ENCODE measurements at regions not wholly inside any gene's neighbourhood (a gene's known extent, or its start where the extent isn't known, plus 50 kb on each side); places are given as distances from the start of the nearest gene placed in this dataset.
A peak's percentile ranks its signal among the peaks of the same experiment; 100 is the strongest.

DNA sequence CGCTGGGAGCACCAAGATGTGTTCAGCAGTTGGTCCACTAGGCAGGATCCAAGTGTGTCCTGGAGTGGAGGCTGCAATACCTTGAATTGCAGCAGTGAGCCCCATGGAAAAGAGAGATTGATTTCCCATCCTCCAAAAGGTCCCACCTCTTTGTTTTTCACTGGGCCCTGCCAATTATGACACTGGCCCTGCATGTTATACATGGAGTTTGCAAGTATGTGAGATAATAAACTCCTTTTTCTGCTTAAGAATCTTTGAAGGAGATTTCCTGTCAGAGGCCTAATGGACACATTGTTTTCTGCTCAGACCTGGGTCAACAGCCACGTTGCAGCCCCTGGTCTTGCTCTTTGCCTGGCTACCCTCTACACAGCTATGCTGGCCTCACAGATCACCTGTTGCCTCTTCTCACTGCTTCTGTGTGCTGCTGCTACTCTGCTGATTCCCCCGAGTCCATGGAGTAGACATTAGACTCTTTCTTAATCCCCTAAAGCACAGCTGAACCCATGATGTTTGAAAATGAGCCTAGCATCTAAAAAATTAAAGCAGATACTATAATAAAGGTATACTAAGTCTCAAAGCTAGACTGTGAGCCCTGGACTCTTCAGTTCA, 341.9 kb upstream of the CDH11 start:
- DNase-seq (ENCODE audit: extremely low read depth, low read depth), result peak; percentile 60

DNA sequence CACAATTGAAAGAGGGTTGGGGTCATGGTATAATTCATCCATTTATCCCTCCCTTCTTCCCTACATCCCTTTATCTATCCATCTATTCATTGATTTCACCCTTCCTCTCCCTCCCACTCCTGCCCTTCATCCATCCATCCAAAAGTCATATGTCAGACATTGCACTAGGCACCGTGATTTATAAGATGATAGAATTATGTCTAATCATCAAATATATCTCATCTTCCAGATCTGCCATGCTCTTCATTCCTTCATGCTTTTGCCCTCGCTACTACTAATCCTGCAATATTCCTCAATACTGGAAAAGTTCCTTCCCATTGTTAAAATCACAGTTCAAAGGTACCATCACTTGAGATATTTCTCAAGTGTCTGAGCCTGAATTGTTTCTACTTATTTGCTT, 335.2 kb upstream of the CDH11 start:
- DNase-seq (ENCODE audit: extremely low read depth, low read depth), result no peak

DNA sequence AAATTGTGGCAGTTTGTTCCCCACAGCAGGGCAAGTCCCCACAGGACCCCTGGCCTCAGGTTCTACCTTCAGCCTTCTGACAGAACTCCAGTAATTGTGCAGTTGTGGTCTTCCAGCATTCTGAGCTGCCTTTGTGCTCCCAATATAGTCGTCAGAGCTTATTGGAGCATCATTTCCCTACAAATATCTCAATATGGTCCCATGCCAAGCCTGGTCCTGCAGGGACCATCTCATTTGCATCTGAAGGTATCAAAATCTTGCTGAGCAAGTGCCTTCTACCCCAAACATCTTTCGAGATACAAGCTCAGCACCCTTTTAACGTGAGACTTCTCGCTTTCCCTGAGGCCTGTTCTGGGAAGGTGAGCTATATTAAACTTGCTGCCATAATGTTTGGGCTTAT, 333.9 kb upstream of the CDH11 start:
- no peak for DNase-seq (ENCODE audit: extremely low read depth, low read depth)

DNA sequence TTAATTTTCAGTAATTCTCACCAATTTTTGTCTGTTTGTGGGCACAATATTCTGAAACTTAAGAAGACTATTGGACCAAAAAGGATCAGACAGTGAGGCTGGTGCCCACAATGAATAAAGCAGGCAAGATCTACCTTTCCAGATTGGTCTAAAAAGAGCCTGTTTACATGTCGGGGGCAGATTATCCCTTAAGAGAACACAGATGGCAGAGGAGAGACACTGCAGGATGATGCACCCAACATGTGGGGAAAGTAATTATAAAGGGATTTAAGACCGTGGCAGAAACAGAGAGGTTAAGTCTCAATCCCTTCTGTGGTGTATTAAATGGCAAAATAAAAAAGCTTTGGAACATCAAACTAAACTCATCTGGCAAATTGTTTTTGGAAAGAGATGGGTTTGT, 331.8 kb upstream of the CDH11 start:
- DNase-seq (ENCODE audit: extremely low read depth, low read depth), result no peak

DNA sequence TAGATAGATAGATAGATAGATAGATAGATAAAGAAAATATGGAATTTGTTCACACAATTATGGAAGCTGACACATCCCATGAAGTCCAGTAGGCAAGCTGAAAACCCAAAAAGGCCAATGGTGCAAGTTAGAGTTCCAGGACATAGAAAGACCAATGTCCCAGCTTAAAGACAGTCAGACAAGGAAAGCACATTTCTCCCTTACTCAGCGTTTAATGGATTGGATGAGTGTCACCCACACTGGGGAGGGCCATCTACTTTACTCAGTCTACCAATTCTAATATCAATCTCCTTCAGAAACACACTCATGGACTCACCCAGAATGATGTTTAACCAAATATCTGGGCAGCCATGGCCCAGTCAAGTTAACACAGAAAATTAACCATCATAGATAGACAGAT, 327.7 kb upstream of the CDH11 start:
- no peak for DNase-seq (ENCODE audit: extremely low read depth, low read depth)

DNA sequence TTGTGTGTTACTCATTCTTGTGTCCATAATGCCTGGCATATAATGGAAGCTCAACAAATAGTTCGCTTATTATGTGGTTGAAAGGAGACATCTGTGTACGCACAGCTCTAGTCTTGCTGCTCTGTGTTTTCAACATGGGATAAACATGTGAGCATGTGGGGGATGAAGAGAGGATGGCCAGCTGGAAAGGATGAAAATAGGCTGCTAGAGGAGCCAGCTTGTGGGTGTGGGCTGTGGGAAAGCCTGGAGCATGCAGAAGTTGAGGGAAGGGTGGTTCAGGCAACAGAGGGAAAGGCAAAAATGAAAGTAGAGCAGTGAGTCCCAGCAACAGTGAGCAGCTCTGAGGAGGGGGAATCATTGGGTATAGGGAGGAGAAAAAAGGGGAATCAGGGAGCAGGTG, 324.6 kb upstream of the CDH11 start:
- DNase-seq (ENCODE audit: extremely low read depth, low read depth), result no peak

DNA sequence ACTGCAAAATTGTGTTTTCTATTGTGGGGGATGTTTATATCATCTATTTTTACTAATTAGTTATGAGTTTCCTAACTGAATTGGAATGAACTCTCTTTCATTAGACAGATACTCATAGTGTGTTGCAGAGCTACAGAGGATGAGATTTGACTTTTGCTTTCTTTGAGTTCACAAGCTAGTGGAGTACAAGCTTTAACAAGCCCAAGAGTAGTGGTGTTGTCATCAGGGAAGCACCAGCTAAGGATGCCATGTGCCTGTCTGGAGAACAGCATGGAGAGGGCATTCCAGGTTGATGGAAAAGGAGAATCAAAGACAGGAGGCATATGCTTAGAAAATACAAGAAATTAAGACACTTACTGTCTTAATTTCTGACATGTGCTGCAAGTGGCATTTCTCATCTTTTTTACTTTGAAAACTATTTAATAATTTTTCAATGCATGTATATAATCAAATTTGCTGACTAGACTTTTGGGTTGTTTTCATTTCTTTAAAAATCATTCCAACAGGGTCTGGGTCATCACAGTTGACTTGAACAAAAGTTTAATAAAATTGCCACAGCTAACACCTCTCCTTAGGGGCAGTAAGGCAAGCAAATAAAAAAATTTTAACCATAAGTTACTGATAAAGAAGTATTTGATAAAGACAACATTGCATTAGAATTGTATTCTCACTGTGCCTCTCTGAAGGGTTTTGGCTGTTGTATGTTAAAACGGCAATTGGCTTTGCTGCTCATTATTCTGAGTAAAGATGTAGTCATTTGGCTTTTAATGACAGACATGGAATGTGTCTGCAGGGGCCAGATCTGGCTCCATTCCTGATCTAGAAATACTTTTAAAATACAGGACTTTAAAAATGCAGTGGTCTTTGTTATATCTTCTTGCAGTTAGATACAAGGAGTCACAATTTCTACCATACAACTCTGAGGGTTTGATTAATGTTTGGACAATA, 323.7 kb upstream of the CDH11 start:
- no peak for DNase-seq (ENCODE audit: extremely low read depth, low read depth)

DNA sequence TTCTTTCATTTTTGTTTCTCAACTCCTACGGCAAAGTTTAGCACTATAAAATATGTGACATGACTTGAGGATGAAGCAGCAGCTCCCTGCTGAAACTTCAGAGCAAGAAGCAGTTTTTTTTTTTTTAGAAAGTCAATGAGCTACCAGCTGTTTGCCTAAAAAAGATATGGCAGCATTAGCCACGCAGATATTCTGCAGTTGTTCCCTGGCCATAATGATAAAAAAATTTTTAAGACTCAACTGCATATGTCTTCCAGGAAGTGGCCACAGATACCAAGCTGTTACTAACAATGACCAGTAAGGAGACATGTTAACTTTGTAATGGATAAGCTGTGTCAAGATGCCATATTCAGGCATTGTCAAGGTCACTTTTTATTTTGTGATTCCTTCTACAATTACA, 319.6 kb upstream of the CDH11 start:
- no peak for DNase-seq (ENCODE audit: extremely low read depth, low read depth)

DNA sequence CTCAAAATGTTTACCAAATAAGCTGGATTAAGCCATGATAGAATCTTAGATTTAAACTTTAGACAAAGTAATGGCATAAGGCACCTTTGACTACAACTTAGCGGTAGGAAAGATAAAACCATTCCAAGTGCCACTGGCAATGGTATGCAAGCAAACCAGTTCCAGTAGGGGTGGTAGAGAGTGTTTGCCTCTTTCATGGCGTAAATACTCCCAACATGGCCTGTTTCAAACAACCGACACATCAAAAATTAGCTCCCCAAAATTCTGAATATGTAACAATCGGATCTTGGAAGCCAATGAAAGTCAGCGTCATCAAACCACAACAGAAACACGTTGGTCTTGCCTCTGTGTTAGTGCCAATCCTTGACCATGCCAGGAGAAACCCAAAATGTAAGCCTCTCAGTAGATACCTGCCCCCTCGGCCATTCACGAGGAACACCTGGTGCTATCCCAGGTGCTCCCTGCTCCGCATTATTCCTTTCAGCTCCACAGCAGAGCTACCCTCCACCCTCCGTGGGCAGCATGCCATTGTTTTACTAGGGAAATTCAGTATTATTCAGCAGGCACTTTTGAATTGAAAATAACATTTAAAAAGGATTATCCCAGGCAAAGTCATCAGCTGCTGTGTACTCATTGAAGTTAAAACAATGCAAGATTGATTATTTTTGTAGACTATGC, 307.8 kb upstream of the CDH11 start:
- DNase-seq (ENCODE audit: extremely low read depth, low read depth), result no peak

DNA sequence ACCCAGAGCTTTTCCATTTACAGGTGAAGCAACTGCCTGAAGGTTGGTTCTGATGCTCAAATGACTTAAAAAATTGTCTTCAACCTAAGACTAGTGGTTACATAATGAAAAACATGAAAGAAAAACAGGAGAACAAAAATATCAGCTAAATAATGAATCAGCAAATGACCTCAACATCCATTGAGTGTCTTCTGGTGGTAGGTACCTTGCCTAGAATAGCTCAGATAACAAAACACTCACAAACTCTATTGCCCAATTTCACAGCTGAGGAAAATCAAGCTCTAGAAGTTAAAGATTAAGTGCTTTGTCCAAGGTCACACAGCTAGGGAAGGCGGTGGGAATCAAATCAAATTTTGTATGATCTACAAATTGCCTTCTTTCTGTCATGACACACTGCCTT, 304.6 kb upstream of the CDH11 start:
- no peak for DNase-seq (ENCODE audit: extremely low read depth, low read depth)

DNA sequence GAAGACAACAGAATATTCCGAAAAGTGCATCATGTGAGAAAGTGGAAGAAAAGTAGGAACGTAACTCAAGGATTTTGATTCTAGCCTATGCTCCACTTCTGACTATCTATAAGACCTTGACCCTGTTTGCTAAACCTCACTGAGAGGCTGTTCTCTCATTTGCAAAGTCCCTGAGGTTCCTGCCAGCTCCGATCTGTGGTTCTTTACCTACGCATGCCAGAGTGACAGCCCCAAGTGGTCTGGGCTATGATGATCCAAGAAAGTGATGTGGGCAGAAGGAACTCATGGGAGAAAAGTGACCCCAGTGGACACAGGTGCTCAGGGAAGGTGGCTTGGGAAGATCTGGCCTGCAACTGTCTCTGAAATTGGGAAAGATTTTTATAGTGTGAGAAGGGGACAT, 301.1 kb upstream of the CDH11 start:
- no peak for DNase-seq (ENCODE audit: extremely low read depth, low read depth)

DNA sequence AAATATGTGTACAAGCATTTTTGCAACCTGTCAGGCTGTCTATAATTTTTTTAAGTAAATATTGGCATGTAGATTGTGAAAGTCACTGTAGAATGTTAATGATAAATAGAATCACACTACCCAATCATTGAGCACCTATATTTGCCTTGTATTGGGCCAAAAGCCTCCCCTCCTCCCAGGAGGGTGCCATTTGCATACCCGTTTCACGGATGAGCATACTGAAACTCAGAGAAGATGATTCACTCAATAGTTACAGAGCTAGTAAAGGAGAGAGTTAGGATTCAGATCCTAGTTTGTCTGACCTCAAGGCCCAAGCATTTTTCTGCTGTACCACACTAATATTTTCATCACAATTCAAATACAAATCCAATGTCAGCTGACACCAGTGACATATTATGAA, 299.7 kb upstream of the CDH11 start:
- DNase-seq (ENCODE audit: extremely low read depth, low read depth), result no peak

DNA sequence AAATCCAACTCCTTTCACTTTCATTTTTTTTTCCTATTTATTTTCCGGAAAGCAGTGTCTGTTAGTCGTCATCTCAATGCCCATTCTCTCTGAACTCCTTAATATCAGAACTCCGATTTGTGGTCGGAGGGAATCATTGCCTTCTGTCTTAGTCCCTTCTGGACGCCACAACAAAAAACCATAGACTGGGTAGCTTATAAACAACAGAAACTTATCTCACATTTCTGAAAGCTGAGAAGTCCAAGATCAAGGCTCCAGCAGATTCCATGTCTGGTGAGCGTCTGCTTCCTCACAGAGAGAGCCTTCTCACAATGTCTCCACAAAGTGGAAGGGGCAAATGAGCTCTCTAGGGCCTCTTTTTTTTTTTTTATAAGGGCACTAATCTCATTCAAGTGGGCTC, 296.6 kb upstream of the CDH11 start:
- DNase-seq (ENCODE audit: extremely low read depth, low read depth), result no peak

DNA sequence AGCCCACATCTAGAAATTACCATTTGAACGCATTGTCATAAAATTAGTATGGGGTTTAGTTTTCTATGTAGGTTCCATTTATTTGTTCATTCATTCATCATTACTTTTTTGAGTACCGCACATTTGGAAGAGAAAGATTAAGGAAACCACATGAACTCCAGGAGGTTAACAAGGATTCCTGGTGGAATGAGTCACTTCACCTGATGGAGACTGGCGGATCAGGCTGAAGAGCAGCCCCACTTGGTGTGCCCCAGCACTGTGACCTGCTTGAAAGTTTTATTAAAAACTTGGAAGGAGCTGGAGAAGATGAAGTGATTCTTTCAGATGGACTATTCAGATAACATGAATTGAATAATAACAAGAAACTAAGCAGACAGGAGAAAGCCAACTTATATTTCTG, 293.6 kb upstream of the CDH11 start:
- DNase-seq (ENCODE audit: extremely low read depth, low read depth), result no peak

DNA sequence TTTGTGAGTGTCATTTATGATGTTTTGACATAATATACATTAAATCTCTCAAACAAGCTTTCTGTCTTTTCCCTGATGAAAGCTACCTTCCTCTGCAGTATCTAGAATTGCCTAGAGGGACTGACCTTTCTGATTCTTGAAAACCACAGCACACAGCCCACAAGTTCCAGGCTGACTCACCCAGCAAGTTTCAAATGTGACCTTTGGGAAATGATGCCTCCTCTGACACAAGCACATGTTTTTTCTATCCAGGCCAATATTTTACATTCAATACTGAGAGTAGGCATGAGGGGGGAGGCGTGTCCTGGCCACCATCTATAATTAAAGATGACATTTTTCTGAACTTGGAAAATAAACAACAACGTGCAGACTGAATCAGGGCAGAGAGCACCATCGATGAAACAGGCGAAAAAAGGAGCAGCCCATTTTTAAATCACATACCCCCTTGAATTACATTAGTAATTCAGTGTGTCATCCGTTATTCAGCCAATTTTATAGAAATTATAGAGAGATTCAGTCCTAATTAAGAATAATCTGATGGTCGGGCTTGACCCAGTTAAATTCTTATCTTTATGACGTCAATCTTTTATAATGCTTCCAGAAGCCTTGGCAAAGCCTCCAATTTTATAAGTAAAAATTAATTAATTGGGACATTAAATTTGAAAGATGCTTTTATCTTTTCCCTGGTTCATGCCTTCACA, 292.6 kb upstream of the CDH11 start:
- DNase-seq (ENCODE audit: extremely low read depth, low read depth), result peak; percentile 98

DNA sequence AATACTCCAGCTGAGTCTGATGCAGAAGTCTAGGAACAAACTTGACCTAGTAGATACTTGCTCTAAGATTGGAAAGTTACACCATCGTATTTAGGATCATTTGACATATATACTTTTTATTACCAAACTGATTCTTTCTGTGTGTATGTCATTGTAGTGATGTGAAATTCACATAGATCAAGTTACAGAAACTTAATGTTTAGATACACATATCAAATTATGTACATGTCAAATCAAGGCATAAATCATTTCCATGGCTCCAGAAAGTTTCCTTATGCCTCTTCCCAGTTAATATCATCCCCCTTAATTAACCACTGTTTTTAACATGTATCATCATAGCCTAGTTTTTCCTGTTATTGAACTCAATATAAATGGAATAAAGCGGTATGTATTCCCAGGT, 292.0 kb upstream of the CDH11 start:
- DNase-seq (ENCODE audit: extremely low read depth, low read depth), result peak; percentile 84

DNA sequence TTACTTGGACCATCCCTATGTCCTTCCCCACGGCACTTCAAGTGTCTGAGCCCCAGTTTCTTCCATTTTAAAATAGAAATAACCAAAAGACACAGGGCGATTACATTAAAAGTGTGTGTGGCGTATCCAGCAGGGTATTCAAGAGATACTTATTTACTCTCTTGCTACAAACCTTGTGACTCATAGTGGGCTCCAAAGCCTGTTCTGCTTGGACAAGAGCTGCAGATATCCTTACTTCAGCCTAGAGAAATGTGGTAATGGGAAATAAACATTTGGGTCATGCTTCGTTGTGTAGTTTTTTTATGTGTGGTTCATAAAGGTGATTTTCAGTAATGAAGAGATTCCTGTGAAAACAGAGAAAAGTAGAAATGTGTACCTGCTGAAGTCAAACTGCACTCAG, 288.9 kb upstream of the CDH11 start:
- no peak for DNase-seq (ENCODE audit: extremely low read depth, low read depth)

DNA sequence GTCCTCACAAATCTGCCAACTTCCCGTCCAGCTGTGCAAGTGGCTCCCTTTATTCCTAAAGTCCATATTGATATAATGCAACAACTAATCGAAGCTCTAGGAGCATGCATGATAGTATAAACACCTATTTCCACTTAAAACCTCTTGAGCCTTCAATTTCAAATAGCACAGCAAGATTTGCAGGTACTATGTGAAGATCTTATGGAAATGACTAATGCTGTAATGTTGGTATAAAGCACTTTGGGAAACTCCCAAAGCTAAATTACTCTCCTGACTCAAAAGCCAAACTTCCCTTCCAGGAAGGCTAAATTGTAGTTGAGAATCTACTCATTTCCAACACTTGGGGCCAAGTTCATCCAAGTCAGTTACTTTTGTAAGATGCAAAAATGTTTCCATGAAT, 287.6 kb upstream of the CDH11 start:
- peak; percentile 74 for DNase-seq (ENCODE audit: extremely low read depth, low read depth)

DNA sequence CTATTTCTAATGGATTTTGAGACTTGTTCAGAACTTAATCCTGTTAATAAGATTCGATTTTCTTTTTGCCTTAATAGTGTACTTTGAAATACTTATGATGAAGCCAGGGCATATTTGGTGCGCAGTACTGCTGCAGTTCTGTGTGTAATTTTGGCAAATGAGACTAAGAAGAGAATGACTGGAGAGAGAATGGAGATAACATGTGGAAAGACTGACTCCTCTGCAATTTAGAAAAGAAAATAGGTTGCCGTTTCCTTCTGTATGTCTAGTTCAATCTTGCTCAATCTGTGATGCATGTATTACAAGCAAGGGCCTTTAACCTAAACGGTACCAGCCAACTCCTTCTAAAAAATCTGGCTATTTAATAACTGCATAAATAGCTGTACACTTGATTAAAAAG, 285.1 kb upstream of the CDH11 start:
- DNase-seq (ENCODE audit: extremely low read depth, low read depth), result no peak

DNA sequence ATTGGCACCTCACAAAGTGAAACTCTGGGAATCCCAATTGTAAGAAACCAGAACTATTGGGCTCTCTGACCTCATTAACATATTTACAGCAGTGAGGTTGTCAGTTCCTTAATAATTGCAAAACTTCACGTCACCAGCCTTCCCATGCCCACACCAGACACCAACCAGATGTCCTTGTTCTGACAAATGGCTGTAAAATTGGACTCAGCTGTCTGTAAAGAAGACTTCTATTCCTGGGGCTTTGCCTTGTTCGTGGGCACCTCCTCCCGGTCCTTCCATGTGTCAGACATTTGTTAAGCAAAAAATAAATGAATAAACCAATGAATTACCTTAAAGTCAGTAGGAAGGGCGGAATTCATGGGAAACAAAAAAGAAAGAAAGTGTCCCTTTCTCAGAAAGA, 284.3 kb upstream of the CDH11 start:
- DNase-seq (ENCODE audit: extremely low read depth, low read depth), result no peak

DNA sequence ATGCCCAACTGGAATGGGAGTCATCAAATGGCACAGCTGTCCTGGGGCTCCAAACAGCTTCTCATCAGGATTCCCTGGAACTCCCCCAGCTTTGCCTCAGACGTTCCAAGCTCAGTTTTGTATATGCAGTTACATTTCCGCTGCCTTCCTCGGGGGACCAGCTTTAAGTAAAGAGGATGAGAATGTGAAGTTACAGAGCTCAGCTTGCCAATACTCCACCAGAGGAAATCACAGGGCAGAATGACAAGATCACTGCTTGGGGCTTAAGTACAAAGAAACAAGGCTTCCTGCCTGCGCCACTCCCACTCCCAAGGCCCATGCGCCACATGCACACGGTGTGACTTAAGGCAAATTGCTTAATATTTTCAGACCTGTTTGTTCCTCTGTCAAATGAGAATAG, 272.4 kb upstream of the CDH11 start:
- no peak for DNase-seq (ENCODE audit: extremely low read depth, low read depth)

Measured in NCI-H460 (cell line).